ENCODE measurements at regions not wholly inside any gene's neighbourhood (a gene's known extent, or its start where the extent isn't known, plus 50 kb on each side); places are given as distances from the start of the nearest gene placed in this dataset.

DNA sequence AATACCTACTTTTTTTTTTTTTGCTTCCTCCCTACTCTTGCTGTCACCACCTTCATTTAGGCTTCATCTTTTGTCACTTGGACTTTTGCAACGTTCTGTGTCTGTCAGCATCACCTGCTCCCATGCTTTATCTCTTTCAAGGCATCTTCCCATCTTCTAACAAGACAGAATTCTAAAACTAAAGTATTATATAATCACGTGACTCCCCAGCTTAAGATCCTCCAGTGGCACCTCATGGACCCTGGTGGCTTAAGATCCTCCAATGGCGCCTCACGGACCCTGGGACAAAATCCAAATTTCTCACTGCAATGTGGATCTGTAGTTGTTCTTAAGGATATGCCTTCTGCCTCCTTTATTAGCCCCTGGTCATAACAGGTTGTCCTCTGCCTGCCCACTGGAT, 248.2 kb upstream of the SORL1-AS1 start:
- no peak for TF ChIP-seq EZH2 (IDR thresholded peaks at IDR 0.05; ENCODE audit: insufficient read depth, low read length)
- TF ChIP-seq, protein P1, sequence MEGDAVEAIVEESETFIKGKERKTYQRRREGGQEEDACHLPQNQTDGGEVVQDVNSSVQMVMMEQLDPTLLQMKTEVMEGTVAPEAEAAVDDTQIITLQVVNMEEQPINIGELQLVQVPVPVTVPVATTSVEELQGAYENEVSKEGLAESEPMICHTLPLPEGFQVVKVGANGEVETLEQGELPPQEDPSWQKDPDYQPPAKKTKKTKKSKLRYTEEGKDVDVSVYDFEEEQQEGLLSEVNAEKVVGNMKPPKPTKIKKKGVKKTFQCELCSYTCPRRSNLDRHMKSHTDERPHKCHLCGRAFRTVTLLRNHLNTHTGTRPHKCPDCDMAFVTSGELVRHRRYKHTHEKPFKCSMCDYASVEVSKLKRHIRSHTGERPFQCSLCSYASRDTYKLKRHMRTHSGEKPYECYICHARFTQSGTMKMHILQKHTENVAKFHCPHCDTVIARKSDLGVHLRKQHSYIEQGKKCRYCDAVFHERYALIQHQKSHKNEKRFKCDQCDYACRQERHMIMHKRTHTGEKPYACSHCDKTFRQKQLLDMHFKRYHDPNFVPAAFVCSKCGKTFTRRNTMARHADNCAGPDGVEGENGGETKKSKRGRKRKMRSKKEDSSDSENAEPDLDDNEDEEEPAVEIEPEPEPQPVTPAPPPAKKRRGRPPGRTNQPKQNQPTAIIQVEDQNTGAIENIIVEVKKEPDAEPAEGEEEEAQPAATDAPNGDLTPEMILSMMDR (IDR thresholded peaks at IDR 0.05; ENCODE audit: insufficient read depth, low read depth, low read length): no peak
- Mint-ChIP-seq H3K4me1 (ENCODE audit: low read depth, unreplicated experiment) (no peaks in the 10 kb centered on the region), H3K27ac (ENCODE audit: unreplicated experiment) (no peak overlapping the region), H3K27me3 (ENCODE audit: low read depth, unreplicated experiment) (peaks cover 11% of the 10 kb centered on the region), H3K4me3 (ENCODE audit: unreplicated experiment) (no peak overlapping the region), H3K36me3 (ENCODE audit: low read depth, unreplicated experiment) (no peaks in the 10 kb centered on the region), H3K9me3 (ENCODE audit: unreplicated experiment) (peaks cover 1% of the 10 kb centered on the region)
- Histone ChIP-seq H3K79me2 (ENCODE audit: insufficient read depth, low read length) (no peaks in the 10 kb centered on the region), H2AFZ (ENCODE audit: low read depth, low read length) (no peak overlapping the region), H3K4me3 (ENCODE audit: insufficient read depth, low read depth, low read length) (no peak overlapping the region), H3K9ac (ENCODE audit: low read length) (no peak overlapping the region), H3K4me2 (ENCODE audit: low read length) (no peak overlapping the region), H4K20me1 (ENCODE audit: insufficient read depth, low read length) (no peaks in the 10 kb centered on the region), H3K4me1 (ENCODE audit: insufficient read depth, low read length) (peaks cover 7% of the 10 kb centered on the region), H3K36me3 (ENCODE audit: insufficient read depth, low read length) (no peaks in the 10 kb centered on the region), H3K9me3 (ENCODE audit: insufficient read depth, low read depth, low read length) (no peaks in the 10 kb centered on the region), H3K27ac (ENCODE audit: low read depth, low read length) (no peak overlapping the region), H3K27me3 (ENCODE audit: insufficient read depth, low read length) (peaks cover 15% of the 10 kb centered on the region)
- no peak for DNase-seq (ENCODE audit: low read depth)
- no peak for FAIRE-seq

DNA sequence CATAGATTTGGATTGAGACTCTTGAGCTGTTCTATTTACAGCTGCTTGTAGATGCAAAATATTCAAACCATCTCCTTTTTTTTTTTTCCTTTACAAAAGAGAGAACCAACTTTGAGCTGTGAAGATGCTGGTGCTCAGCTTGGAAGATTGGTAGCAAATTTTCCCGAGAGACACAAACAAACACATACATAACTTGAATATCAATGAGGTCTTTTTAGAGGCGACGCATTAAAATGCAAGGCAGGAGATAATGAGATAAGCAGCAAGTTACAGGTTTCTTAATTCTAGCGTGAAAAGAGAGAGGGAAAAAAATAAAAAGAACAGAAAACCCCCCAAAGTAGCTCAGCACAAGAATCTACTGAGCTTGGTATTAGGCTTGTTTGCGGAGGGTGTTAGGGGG, 247.0 kb upstream of the SORL1-AS1 start:
- no peak overlapping the region for H3K27ac Mint-ChIP-seq (ENCODE audit: unreplicated experiment)

More for the DNA sequence above, 247.0 kb upstream of the SORL1-AS1 start:
- H3K27ac ChIP-seq (ENCODE audit: low read depth, low read length): no peak overlapping the region
- H3K9me3 ChIP-seq (ENCODE audit: insufficient read depth, low read depth, low read length): no peaks in the 10 kb centered on the region
- H3K79me2 ChIP-seq (ENCODE audit: insufficient read depth, low read length): no peaks in the 10 kb centered on the region
- H3K9ac ChIP-seq (ENCODE audit: low read length): no peak overlapping the region
- H3K36me3 Mint-ChIP-seq (ENCODE audit: low read depth, unreplicated experiment): no peaks in the 10 kb centered on the region
- no peak overlapping the region for H3K4me3 ChIP-seq (ENCODE audit: insufficient read depth, low read depth, low read length)
- FAIRE-seq (no peak), DNase-seq (ENCODE audit: low read depth) (no peak)
- peaks cover 9% of the 10 kb centered on the region for H3K4me1 ChIP-seq (ENCODE audit: insufficient read depth, low read length)
- no peaks in the 10 kb centered on the region for H4K20me1 ChIP-seq (ENCODE audit: insufficient read depth, low read length)
- H3K27me3 Mint-ChIP-seq (ENCODE audit: low read depth, unreplicated experiment): peaks cover 11% of the 10 kb centered on the region
- H2AFZ ChIP-seq (ENCODE audit: low read depth, low read length): no peak overlapping the region
- TF ChIP-seq, protein P1 (IDR thresholded peaks at IDR 0.05; ENCODE audit: insufficient read depth, low read depth, low read length): no peak
- TF ChIP-seq EZH2 (IDR thresholded peaks at IDR 0.05; ENCODE audit: insufficient read depth, low read length): no peak
- no peak overlapping the region for H3K4me3 Mint-ChIP-seq (ENCODE audit: unreplicated experiment)
- H3K4me2 ChIP-seq (ENCODE audit: low read length): no peak overlapping the region
- peaks cover 14% of the 10 kb centered on the region for H3K27me3 ChIP-seq (ENCODE audit: insufficient read depth, low read length)
- H3K36me3 ChIP-seq (ENCODE audit: insufficient read depth, low read length): no peaks in the 10 kb centered on the region
- H3K4me1 Mint-ChIP-seq (ENCODE audit: low read depth, unreplicated experiment): no peaks in the 10 kb centered on the region
- no peaks in the 10 kb centered on the region for H3K9me3 Mint-ChIP-seq (ENCODE audit: unreplicated experiment)

Data from astrocyte (in vitro differentiated cells and primary cell).